ENCODE measurements at regions not wholly inside any gene's neighbourhood (a gene's known extent, or its start where the extent isn't known, plus 50 kb on each side); places are given as distances from the start of the nearest gene placed in this dataset. TPM values are rescaled to one million over a fixed set of nuclear protein-coding genes. Genes with fewer than 3 reads are reported as not detected.

Small RNAs in the stretch of these regions (small RNA-seq; reads per million reads assigned to genes)
- gene RNU6-745P = not detected
